ENCODE measurements at regions not wholly inside any gene's neighbourhood (a gene's known extent, or its start where the extent isn't known, plus 50 kb on each side); places are given as distances from the start of the nearest gene placed in this dataset.

DNA sequence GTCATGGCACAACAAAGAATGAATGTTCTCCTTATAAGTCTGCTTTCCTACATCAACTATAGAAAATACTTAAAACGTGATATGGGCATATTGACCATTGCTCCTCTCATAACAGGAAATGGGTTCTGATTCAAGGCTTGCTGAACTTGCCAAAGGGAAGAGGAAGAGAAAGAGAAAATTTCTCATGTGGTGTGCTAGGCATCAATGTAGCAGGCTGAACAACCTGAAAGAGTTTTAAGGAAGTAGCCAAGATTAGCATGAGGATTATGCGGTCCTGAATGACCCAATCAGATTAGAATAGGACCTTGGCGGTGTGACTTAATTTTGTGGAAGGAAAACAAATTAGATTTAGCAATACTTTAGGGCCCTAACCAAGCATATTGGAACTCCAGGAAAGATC, 617.7 kb upstream of the CDH11 start:
- TF ChIP-seq, protein P1, sequence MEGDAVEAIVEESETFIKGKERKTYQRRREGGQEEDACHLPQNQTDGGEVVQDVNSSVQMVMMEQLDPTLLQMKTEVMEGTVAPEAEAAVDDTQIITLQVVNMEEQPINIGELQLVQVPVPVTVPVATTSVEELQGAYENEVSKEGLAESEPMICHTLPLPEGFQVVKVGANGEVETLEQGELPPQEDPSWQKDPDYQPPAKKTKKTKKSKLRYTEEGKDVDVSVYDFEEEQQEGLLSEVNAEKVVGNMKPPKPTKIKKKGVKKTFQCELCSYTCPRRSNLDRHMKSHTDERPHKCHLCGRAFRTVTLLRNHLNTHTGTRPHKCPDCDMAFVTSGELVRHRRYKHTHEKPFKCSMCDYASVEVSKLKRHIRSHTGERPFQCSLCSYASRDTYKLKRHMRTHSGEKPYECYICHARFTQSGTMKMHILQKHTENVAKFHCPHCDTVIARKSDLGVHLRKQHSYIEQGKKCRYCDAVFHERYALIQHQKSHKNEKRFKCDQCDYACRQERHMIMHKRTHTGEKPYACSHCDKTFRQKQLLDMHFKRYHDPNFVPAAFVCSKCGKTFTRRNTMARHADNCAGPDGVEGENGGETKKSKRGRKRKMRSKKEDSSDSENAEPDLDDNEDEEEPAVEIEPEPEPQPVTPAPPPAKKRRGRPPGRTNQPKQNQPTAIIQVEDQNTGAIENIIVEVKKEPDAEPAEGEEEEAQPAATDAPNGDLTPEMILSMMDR (conservative IDR thresholded peaks at IDR 0.05; ENCODE audit: low read depth, low read length) = no peak
- TF ChIP-seq MAZ (IDR thresholded peaks at IDR 0.05; ENCODE audit: borderline replicate concordance, low read depth, low read length) = no peak
- TF ChIP-seq RCOR1 (IDR thresholded peaks at IDR 0.05; ENCODE audit: insufficient replicate concordance, low read length) = no peak
- TF ChIP-seq CEBPB (IDR thresholded peaks at IDR 0.05; ENCODE audit: low read depth, low read length) = no peak
- TF ChIP-seq, protein P2, sequence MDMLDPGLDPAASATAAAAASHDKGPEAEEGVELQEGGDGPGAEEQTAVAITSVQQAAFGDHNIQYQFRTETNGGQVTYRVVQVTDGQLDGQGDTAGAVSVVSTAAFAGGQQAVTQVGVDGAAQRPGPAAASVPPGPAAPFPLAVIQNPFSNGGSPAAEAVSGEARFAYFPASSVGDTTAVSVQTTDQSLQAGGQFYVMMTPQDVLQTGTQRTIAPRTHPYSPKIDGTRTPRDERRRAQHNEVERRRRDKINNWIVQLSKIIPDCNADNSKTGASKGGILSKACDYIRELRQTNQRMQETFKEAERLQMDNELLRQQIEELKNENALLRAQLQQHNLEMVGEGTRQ (IDR thresholded peaks at IDR 0.05; ENCODE audit: low read depth, low read length) = no peak
- no peak for TF ChIP-seq SMC3 (IDR thresholded peaks at IDR 0.05; ENCODE audit: low read depth, low read length)
- TF ChIP-seq RAD21 (IDR thresholded peaks at IDR 0.05; ENCODE audit: low read length) = no peak
- TF ChIP-seq POLR2A (IDR thresholded peaks at IDR 0.05; ENCODE audit: low read depth, low read length) = no peak
- no peak for TF ChIP-seq RFX5 (IDR thresholded peaks at IDR 0.05; ENCODE audit: low read depth, low read length)
